ENCODE measurements at regions not wholly inside any gene's neighbourhood (a gene's known extent, or its start where the extent isn't known, plus 50 kb on each side); places are given as distances from the start of the nearest gene placed in this dataset.

DNA sequence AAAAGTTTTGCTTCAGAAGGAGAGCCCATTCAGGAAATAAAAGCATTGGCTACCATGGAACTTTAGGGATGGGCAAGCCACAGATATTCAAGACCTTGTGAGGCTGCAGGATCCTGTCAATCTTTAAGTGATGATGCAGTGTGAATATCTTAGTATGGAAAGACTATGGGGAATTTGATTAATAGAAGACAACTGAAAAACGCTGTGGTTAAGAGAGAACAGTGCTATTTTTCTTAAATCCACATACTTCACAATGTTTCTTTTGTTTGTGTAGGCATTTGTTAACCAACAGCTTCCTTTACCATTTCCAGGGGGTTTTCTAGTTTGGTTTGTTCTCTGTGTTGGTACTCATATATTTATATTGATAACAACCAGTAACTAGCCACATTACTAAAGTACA is 90.3 kb downstream of the TMEM212 start:
- TF ChIP-seq, protein P1, sequence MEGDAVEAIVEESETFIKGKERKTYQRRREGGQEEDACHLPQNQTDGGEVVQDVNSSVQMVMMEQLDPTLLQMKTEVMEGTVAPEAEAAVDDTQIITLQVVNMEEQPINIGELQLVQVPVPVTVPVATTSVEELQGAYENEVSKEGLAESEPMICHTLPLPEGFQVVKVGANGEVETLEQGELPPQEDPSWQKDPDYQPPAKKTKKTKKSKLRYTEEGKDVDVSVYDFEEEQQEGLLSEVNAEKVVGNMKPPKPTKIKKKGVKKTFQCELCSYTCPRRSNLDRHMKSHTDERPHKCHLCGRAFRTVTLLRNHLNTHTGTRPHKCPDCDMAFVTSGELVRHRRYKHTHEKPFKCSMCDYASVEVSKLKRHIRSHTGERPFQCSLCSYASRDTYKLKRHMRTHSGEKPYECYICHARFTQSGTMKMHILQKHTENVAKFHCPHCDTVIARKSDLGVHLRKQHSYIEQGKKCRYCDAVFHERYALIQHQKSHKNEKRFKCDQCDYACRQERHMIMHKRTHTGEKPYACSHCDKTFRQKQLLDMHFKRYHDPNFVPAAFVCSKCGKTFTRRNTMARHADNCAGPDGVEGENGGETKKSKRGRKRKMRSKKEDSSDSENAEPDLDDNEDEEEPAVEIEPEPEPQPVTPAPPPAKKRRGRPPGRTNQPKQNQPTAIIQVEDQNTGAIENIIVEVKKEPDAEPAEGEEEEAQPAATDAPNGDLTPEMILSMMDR (IDR thresholded peaks at IDR 0.05; ENCODE audit: borderline replicate concordance, extremely low read depth, low read length, poor library complexity, severe bottlenecking), result no peak
- no peak for TF ChIP-seq EZH2 (IDR thresholded peaks at IDR 0.05; ENCODE audit: borderline replicate concordance, low read depth, low read length, severe bottlenecking)

Data from DND-41 (cell line).